ENCODE measurements at regions not wholly inside any gene's neighbourhood (a gene's known extent, or its start where the extent isn't known, plus 50 kb on each side); places are given as distances from the start of the nearest gene placed in this dataset.

DNA sequence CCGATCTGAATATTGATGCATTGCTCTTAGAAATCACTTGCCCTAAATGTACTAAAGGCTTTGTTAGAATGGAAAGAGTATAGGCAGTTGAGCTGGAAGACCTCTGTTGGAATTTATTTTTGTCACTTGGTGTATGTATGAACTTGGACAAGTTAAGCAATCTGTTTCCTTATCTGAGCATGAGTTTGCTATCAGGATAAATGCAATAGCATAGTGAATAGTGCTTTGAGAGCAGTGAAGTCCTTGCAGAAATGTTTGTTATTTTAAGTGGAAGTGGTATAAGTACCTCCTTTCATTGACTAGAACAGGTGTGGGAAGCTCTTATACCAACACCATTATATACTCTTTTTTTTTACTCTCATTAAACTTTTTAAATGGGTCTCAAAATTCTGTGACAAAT, 146.4 kb upstream of the ONECUT1 start:
- ATAC-seq: no peak
- DNase-seq (ENCODE audit: low read depth, low spot score): no peak
- TF ChIP-seq TCF7L2 (IDR thresholded peaks at IDR 0.05; ENCODE audit: low read depth, low read length): no peak
- TF ChIP-seq REST (IDR thresholded peaks at IDR 0.05; ENCODE audit: insufficient read depth in 1 of 2, low read depth in 2 of 2, low read length in 1 of 2): no peak
- Histone ChIP-seq H3K27me3 (ENCODE audit: control insufficient read depth, insufficient read depth, low read length) (no peaks in the 10 kb centered on the region), H3K4me3 (ENCODE audit: low read depth in 2 of 2, low read length in 2 of 2) (no peak overlapping the region), H3K4me1 (ENCODE audit: control insufficient read depth, insufficient read depth, low read length) (no peaks in the 10 kb centered on the region), H3K9me3 (ENCODE audit: control insufficient read depth, insufficient read depth, low read depth, low read length) (no peaks in the 10 kb centered on the region), H3K36me3 (ENCODE audit: control insufficient read depth, insufficient read depth, low read length) (no peaks in the 10 kb centered on the region), H3K27ac (ENCODE audit: low read length) (no peak overlapping the region)
- POLR2A ChIA-PET: no interaction called here
- in situ Hi-C loops (cut with HindIII; ENCODE audit: low pct_unique_long_range_greater_than_20kb, low sequenced_read_pairs): no loop called here
- CTCF ChIA-PET: no interaction called here
- intact Hi-C loops (cut with micrococcal nuclease; ENCODE audit: unreplicated experiment): no loop called here
- BruUV-seq (replicated peaks): no TSS peak

DNA sequence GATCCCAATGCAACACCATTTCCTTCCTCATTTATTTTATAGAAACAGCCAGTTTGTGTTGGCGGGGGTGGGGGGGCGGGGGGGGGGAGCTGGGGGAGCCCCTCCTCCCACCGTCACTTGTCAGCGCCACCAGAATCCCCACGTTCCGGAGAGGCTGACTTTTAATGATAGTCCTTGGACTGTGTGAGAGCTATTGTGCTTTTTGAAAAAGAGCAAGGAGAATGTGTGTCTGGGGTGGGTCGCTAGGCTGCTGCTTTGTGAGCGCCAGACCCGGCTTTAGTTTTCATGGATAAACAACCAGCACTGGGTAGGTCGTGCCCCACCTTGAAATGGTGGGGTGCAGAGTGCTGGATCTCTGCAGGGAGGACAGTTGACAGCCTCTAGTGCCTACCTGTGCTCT, 135.0 kb upstream of the ONECUT1 start:
- ATAC-seq (no peak), DNase-seq (ENCODE audit: low read depth, low spot score) (no peak)
- Histone ChIP-seq H3K36me3 (ENCODE audit: control insufficient read depth, insufficient read depth, low read length) (no peaks in the 10 kb centered on the region), H3K27me3 (ENCODE audit: control insufficient read depth, insufficient read depth, low read length) (no peaks in the 10 kb centered on the region; the same call in 1 of the 2 replicates), H3K4me3 (ENCODE audit: low read depth in 2 of 2, low read length in 2 of 2) (no peak overlapping the region), H3K4me1 (ENCODE audit: control insufficient read depth, insufficient read depth, low read length) (no peaks in the 10 kb centered on the region), H3K9me3 (ENCODE audit: control insufficient read depth, insufficient read depth, low read depth, low read length) (no peaks in the 10 kb centered on the region), H3K27ac (ENCODE audit: low read length) (no peak overlapping the region)
- POLR2A ChIA-PET: no interaction called here
- BruUV-seq (replicated peaks): no TSS peak
- TF ChIP-seq TCF7L2 (IDR thresholded peaks at IDR 0.05; ENCODE audit: low read depth, low read length) (no peak), REST (IDR thresholded peaks at IDR 0.05; ENCODE audit: insufficient read depth in 1 of 2, low read depth in 2 of 2, low read length in 1 of 2) (no peak), CTCF (IDR thresholded peaks at IDR 0.05) (no peak), POLR2AphosphoS5 (IDR thresholded peaks at IDR 0.05; ENCODE audit: low read depth, low read length) (no peak), SIN3A (IDR thresholded peaks at IDR 0.05; ENCODE audit: borderline replicate concordance, insufficient read depth, low read depth, low read length) (no peak)
- CTCF ChIA-PET: no interaction called here
- intact Hi-C loops (cut with micrococcal nuclease; ENCODE audit: unreplicated experiment) (no loop called here), in situ Hi-C loops (cut with HindIII; ENCODE audit: low pct_unique_long_range_greater_than_20kb, low sequenced_read_pairs) (no loop called here)
